DND-41 (cell line): ENCODE measurements at regions not wholly inside any gene's neighbourhood (a gene's known extent, or its start where the extent isn't known, plus 50 kb on each side); places are given as distances from the start of the nearest gene placed in this dataset.

Experiments
- ATAC-seq: fragments of 200-7000 bp; cut with Tn5 transposase; 3 replicates; pipeline ENCODE4 v1.9.1; 2021; ENCODE audit warnings: low read depth; ENCODE audit not compliant: insufficient read depth
- DNase-seq: peaks from one replicate; pipeline ENCODE4 v3.0.0-alpha.2; 2020
- H2AFZ ChIP-seq: 2 replicates; pipeline ENCODE4 v1.6.0; 2012; ENCODE audit warnings: low read depth, low read length
- H3K27ac ChIP-seq: 2 replicates; pipeline ENCODE4 v1.5.1; 2012; ENCODE audit warnings: low read length, inconsistent platforms
- H3K27me3 ChIP-seq: fragments of 200-600 bp; sonication (generic); 2 replicates; pipeline ENCODE4 v1.6.0; 2012; ENCODE audit warnings: low read length, mild to moderate bottlenecking, inconsistent platforms; ENCODE audit not compliant: insufficient read depth, poor library complexity
- H3K36me3 ChIP-seq: 2 replicates; pipeline ENCODE4 v1.5.1; 2012; ENCODE audit warnings: low read length, inconsistent platforms; ENCODE audit not compliant: insufficient read depth
- H3K4me1 ChIP-seq: 2 replicates; pipeline ENCODE4 v1.5.1; 2012; ENCODE audit warnings: mild to moderate bottlenecking, low read length; ENCODE audit not compliant: insufficient read depth
- H3K4me2 ChIP-seq: 2 replicates; pipeline ENCODE4 v1.6.0; 2012; ENCODE audit warnings: mild to moderate bottlenecking, moderate library complexity, low read length, inconsistent platforms; ENCODE audit not compliant: insufficient read depth
- H3K4me3 ChIP-seq, 2 experiments: fragments of 200-600 bp in 1 of 2; shearing (Covaris generic) in 1 of 2; 2 replicates each; pipeline ENCODE4 v1.5.1; 2012 to 2016; ENCODE audit warnings: inconsistent platforms in 2 of 2, low read length in 2 of 2, mild to moderate bottlenecking in 2 of 2, low read depth in 1 of 2, moderate library complexity in 1 of 2
- H3K79me2 ChIP-seq: 2 replicates; pipeline ENCODE4 v1.6.0; 2012; ENCODE audit warnings: low read length, inconsistent platforms; ENCODE audit not compliant: insufficient read depth
- H3K9ac ChIP-seq: 2 replicates; pipeline ENCODE4 v1.6.0; 2012; ENCODE audit warnings: low read depth, mild to moderate bottlenecking, inconsistent platforms, low read length, moderate library complexity
- H3K9me3 ChIP-seq: 2 replicates; pipeline ENCODE4 v1.5.1; 2012; ENCODE audit warnings: low read length, moderate library complexity, mild to moderate bottlenecking, inconsistent platforms; ENCODE audit not compliant: insufficient read depth, severe bottlenecking
- H4K20me1 ChIP-seq: 2 replicates; pipeline ENCODE4 v1.6.0; 2012; ENCODE audit warnings: low read length; ENCODE audit not compliant: insufficient read depth
- EZH2 ChIP-seq: IDR thresholded peaks from 3 replicates; pipeline ENCODE4 v1.6.1; 2012; ENCODE audit warnings: borderline replicate concordance, low read depth, mild to moderate bottlenecking, moderate library complexity, low read length, inconsistent platforms; ENCODE audit not compliant: severe bottlenecking
- TF ChIP-seq, protein P1 (sequence below): IDR thresholded peaks from 2 replicates; pipeline ENCODE4 v1.5.1; 2012; ENCODE audit warnings: borderline replicate concordance, low read length, moderate library complexity, mild to moderate bottlenecking; ENCODE audit not compliant: poor library complexity, severe bottlenecking; ENCODE audit errors: extremely low read depth

DNA sequence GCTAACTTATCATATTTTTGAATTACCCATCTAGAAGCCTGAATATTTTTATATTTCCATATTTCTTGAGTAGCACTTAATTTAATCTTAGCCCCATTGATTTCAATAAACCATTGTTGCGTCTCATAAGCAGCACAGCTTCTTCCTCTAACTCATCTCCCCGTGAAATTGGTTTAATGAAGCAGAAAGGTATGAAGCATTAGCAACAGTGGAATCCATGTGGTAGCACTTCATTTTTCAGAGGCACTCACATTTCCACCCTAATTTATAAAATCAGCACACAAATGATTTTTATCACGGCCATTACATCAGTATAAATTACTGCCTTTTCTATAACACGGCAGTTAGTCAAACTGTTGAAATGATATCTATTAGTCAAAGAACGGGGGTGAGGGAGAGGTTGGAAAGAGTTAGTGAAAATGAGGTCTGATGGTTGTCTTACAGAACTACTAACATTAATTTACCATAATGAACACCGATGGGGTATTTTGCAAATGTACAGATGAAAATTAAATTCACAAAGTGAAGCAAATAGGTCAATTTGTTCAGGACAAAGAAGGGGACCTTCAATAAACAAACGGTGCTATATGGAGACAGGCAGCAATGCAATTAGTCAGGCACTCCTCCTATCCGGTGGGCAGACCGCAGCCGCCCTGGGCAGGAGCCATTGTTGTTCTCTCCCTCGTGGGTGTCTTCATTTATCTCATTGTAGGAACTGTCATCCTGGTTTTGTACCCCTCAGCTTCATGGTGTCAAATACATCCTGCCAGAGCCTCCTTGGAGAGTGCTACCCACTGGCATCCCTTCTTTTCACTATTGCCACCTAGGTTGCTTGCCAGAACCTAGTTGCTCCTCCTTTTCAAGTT is 205.7 kb downstream of the SOX3 start:
- no peak for TF ChIP-seq EZH2
- TF ChIP-seq, protein P1, sequence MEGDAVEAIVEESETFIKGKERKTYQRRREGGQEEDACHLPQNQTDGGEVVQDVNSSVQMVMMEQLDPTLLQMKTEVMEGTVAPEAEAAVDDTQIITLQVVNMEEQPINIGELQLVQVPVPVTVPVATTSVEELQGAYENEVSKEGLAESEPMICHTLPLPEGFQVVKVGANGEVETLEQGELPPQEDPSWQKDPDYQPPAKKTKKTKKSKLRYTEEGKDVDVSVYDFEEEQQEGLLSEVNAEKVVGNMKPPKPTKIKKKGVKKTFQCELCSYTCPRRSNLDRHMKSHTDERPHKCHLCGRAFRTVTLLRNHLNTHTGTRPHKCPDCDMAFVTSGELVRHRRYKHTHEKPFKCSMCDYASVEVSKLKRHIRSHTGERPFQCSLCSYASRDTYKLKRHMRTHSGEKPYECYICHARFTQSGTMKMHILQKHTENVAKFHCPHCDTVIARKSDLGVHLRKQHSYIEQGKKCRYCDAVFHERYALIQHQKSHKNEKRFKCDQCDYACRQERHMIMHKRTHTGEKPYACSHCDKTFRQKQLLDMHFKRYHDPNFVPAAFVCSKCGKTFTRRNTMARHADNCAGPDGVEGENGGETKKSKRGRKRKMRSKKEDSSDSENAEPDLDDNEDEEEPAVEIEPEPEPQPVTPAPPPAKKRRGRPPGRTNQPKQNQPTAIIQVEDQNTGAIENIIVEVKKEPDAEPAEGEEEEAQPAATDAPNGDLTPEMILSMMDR: no peak
- H3K27me3 ChIP-seq: no peaks in the 10 kb centered on the region
- H3K36me3 ChIP-seq: no peaks in the 10 kb centered on the region
- no peak overlapping the region for H3K4me3 ChIP-seq
- H3K4me2 ChIP-seq: no peak overlapping the region
- no peak for ATAC-seq
- no peak overlapping the region for H3K27ac ChIP-seq
- no peaks in the 10 kb centered on the region for H3K9me3 ChIP-seq
- no peak overlapping the region for H3K9ac ChIP-seq
- no peaks in the 10 kb centered on the region for H3K4me1 ChIP-seq
- DNase-seq: no peak
- no peaks in the 10 kb centered on the region for H3K79me2 ChIP-seq
- H2AFZ ChIP-seq: no peak overlapping the region
- H4K20me1 ChIP-seq: no peaks in the 10 kb centered on the region

DNA sequence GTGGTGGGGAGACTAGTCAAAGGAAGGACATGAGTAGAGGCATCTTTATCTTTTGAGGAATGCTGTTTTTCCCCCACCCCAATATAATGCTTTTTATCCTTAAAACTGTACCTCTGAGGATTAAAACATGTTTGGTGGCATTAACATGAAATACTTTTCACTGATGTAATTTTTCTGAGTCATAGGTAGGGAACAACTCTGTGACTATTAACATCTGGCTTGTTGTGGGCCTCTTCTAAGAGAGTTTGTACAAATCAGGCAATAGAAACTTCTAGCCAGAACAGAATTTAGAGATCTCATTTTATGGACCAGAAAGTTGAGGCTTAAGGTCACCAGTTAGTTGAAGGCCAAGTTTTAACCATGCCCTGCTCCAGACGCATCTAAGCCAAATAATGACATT is 207.6 kb downstream of the SOX3 start:
- Histone ChIP-seq H3K4me1 (no peaks in the 10 kb centered on the region), H4K20me1 (no peaks in the 10 kb centered on the region), H3K36me3 (no peaks in the 10 kb centered on the region), H3K9me3 (no peaks in the 10 kb centered on the region), H3K79me2 (no peaks in the 10 kb centered on the region), H2AFZ (no peak overlapping the region), H3K4me2 (no peak overlapping the region), H3K27ac (no peak overlapping the region), H3K4me3 (no peak overlapping the region), H3K9ac (no peak overlapping the region), H3K27me3 (no peaks in the 10 kb centered on the region)
- DNase-seq (no peak), ATAC-seq (no peak)
- no peak for TF ChIP-seq EZH2
- TF ChIP-seq, protein P1: no peak

DNA sequence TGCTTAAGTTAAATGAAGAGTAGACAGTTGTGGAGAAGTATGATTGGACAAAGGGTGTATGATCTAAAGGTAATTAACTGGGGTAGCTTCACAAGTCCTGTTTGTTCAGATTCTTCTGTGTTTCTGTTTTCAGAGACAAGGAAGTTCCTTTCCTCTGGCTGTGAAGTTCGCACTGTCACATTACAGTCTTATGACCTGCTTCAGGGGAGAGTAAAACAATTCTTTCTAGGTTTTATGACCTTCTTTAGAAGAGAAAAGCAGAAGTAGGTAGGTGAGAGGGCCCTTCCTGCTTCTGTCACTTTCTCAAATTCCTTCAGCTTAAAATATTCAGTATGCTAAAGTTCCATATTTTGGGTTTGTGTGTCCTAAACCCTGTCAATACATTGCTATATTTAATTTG is 211.9 kb downstream of the SOX3 start:
- Histone ChIP-seq H3K27me3 (no peaks in the 10 kb centered on the region), H3K27ac (no peak overlapping the region), H2AFZ (no peak overlapping the region), H3K79me2 (no peaks in the 10 kb centered on the region), H3K4me2 (no peak overlapping the region), H3K36me3 (no peaks in the 10 kb centered on the region), H3K4me1 (no peaks in the 10 kb centered on the region), H3K9me3 (no peaks in the 10 kb centered on the region), H3K4me3 (no peak overlapping the region), H3K9ac (no peak overlapping the region), H4K20me1 (no peaks in the 10 kb centered on the region)
- ATAC-seq (no peak), DNase-seq (no peak)
- TF ChIP-seq EZH2: no peak
- TF ChIP-seq, protein P1: no peak

DNA sequence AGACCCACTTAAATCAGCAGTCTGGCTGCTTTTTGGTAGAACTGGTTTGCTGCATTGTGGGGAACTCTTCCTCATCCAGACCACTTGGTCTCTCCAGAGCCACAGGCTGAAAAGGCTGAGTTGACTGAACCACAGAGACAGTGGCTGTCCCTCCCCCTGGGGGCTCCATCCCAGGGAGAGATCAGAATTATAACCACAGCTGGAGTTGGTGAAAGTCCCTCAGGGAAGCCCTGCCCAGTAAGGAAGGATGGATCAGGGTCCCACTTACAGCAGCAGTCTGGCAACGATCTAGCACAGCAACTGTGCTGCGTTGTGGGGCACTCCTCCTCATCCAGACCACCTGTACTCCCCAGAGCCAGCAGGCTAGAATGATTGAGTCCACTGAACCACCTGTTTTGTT is 212.7 kb downstream of the SOX3 start:
- Histone ChIP-seq H3K36me3 (no peaks in the 10 kb centered on the region), H3K4me2 (no peak overlapping the region), H3K9me3 (no peaks in the 10 kb centered on the region), H4K20me1 (no peaks in the 10 kb centered on the region), H3K4me1 (no peaks in the 10 kb centered on the region), H3K9ac (no peak overlapping the region), H2AFZ (no peak overlapping the region), H3K27ac (no peak overlapping the region), H3K27me3 (no peaks in the 10 kb centered on the region), H3K79me2 (no peaks in the 10 kb centered on the region), H3K4me3 (no peak overlapping the region)
- DNase-seq: no peak
- TF ChIP-seq EZH2: no peak
- TF ChIP-seq, protein P1: no peak
- ATAC-seq: no peak
